Gastroesophageal sphincter (tissue), 3 donors: ENCODE measurements at regions not wholly inside any gene's neighbourhood (a gene's known extent, or its start where the extent isn't known, plus 50 kb on each side); places are given as distances from the start of the nearest gene placed in this dataset.

Experiments used
- POLR2A ChIP-seq, 2 donors: fragments of 450-650 bp; IDR thresholded peaks; one replicate each; pipeline ENCODE4 v1.6.1; 2017; ENCODE audit warnings: antibody characterized with exemption in 2 of 2, mild to moderate bottlenecking in 2 of 2, moderate library complexity in 1 of 2
- POLR2AphosphoS5 ChIP-seq: sonication (generic); formaldehyde crosslinking; IDR thresholded peaks from one replicate; pipeline ENCODE4 v1.6.1; 2017; ENCODE audit warnings: antibody characterized with exemption
- TF ChIP-seq, protein P1 (sequence below), 4 experiments: fragments of 200-600 bp in 2 of 4; fragments of 450-650 bp in 2 of 4; sonication (generic) in 1 of 4; IDR thresholded peaks; one replicate each; pipeline ENCODE4 v1.5.1; 2017 to 2019; ENCODE audit warnings: antibody characterized with exemption in 4 of 4, mild to moderate bottlenecking in 2 of 4, moderate library complexity in 2 of 4

DNA sequence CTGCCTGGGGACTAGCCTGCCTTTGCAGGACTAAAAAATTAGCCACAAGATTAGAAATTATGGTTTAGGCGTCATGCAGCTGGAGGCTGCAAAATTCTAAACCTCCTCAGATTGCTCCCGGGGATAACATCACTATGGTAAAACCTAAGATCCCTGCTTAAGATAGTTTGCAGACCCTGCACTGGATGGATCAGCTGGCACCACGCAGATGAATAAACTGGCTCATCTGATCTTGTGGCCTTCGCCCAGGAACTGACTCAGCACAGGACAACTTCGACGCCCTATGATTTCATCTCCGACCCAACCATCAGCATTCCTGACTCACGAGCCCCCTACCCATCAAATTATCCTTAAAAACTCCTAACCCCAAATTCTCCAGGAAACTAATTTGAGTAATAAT is 482.4 kb downstream of the SPRY1 start:
- TF ChIP-seq, protein P1, sequence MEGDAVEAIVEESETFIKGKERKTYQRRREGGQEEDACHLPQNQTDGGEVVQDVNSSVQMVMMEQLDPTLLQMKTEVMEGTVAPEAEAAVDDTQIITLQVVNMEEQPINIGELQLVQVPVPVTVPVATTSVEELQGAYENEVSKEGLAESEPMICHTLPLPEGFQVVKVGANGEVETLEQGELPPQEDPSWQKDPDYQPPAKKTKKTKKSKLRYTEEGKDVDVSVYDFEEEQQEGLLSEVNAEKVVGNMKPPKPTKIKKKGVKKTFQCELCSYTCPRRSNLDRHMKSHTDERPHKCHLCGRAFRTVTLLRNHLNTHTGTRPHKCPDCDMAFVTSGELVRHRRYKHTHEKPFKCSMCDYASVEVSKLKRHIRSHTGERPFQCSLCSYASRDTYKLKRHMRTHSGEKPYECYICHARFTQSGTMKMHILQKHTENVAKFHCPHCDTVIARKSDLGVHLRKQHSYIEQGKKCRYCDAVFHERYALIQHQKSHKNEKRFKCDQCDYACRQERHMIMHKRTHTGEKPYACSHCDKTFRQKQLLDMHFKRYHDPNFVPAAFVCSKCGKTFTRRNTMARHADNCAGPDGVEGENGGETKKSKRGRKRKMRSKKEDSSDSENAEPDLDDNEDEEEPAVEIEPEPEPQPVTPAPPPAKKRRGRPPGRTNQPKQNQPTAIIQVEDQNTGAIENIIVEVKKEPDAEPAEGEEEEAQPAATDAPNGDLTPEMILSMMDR (IDR thresholded peaks at IDR 0.05) = no peak
- TF ChIP-seq POLR2AphosphoS5 (no peak), POLR2A (IDR thresholded peaks at IDR 0.05) (no peak)
